K562 (cell line): ENCODE measurements at regions not wholly inside any gene's neighbourhood (a gene's known extent, or its start where the extent isn't known, plus 50 kb on each side); places are given as distances from the start of the nearest gene placed in this dataset.

Experiments
- ATAC-seq: fragments of 200-7000 bp; cut with Tn5 transposase; 3 replicates; pipeline ENCODE4 v1.9.1; 2020; ENCODE audit warnings: moderate library complexity
- BruUV-seq: library from RNA; stranded (reverse); fragments of 400-500 nt; replicated peaks from 2 replicates; lab custom pipeline; 2021; lab: Mats Ljungman, UMichigan
- CTCF ChIA-PET: fragments of 300-600 bp; formaldehyde crosslinking; extraction: SDS; loops from one replicate; lab custom pipeline; 2021; ENCODE audit warnings: low intra/inter-chr PET ratio; lab: Yijun Ruan, JAX
- POLR2A ChIA-PET: fragments of 300-600, 350-650 bp; sonication (Branson Sonifier 250); formaldehyde crosslinking; extraction: SDS; loops from one replicate; lab custom pipeline; 2021; ENCODE audit warnings: antibody characterized with exemption, inconsistent platforms; lab: Yijun Ruan, JAX
- DNase-seq, 4 experiments: peaks; one replicate each; pipeline versions ENCODE4 v3.0.0 to v3.0.0-alpha.2; 2011 to 2018; ENCODE audit warnings: low spot score in 3 of 4, mixed read lengths in 3 of 4; ENCODE audit errors: extremely low read depth in 1 of 4
- FAIRE-seq: peaks from 2 replicates; lab custom pipeline; 2011; peaks lifted over from hg19 to GRCh38; lab: Jason Lieb, UNC
- H2AFZ ChIP-seq: 2 replicates; pipeline ENCODE4 v1.6.0; 2011; ENCODE audit warnings: low read depth, low read length, control low read depth, inconsistent platforms
- H3K27ac ChIP-seq: fragments of 200-600 bp; 3 replicates; pipeline ENCODE4 v1.8.0; 2011; ENCODE audit warnings: low read depth, mild to moderate bottlenecking, control low read depth, inconsistent platforms, low read length, moderate library complexity, mixed read lengths; ENCODE audit errors: extremely low read depth
- H3K27me3 ChIP-seq, 2 experiments: fragments of 300-600 bp in 1 of 2; 2 replicates in 1 of 2; 3 replicates in 1 of 2; pipeline versions ENCODE4 v1.6.0 to v1.8.0; 2011; ENCODE audit warnings: inconsistent platforms in 2 of 2, low read length in 2 of 2, mild to moderate bottlenecking in 1 of 2, mixed read lengths in 1 of 2, moderate library complexity in 1 of 2; ENCODE audit not compliant: control insufficient read depth in 2 of 2, insufficient read depth in 2 of 2
- H3K36me3 ChIP-seq: fragments of 300-600 bp; 3 replicates; pipeline ENCODE4 v1.8.0; 2011; ENCODE audit warnings: mild to moderate bottlenecking, low read length, inconsistent platforms; ENCODE audit not compliant: control insufficient read depth, insufficient read depth
- H3K4me1 ChIP-seq, 2 experiments: fragments of 200-600 bp in 1 of 2; replicated peaks in 1 of 2; 2 replicates in 1 of 2; 3 replicates in 1 of 2; pipeline versions ENCODE4 v1.5.1 to v1.8.0; 2011; ENCODE audit warnings: inconsistent platforms in 2 of 2, low read length in 2 of 2, mild to moderate bottlenecking in 1 of 2, mixed read lengths in 1 of 2, moderate library complexity in 1 of 2; ENCODE audit not compliant: control insufficient read depth in 2 of 2, insufficient read depth in 2 of 2
- H3K4me2 ChIP-seq: 2 replicates; pipeline ENCODE4 v1.6.1; 2011; ENCODE audit warnings: low read length, control low read depth, inconsistent platforms, mixed read lengths; ENCODE audit not compliant: insufficient read depth
- H3K4me3 ChIP-seq: fragments of 200-600 bp; sonication (generic), shearing (Covaris generic); 2 replicates; pipeline ENCODE4 v1.5.1; 2016; ENCODE audit warnings: control low read depth, inconsistent platforms
- H3K79me2 ChIP-seq: fragments of 200-600 bp; 3 replicates; pipeline ENCODE4 v1.8.0; 2011; ENCODE audit warnings: low read length, inconsistent platforms; ENCODE audit not compliant: control insufficient read depth, insufficient read depth
- H3K9ac ChIP-seq, 2 experiments: 2 replicates each; pipeline versions ENCODE4 v1.6.0 to v1.6.1; 2011; ENCODE audit warnings: low read depth in 2 of 2, low read length in 2 of 2, control low read depth in 1 of 2, inconsistent platforms in 1 of 2, mild to moderate bottlenecking in 1 of 2, mixed read lengths in 1 of 2; ENCODE audit not compliant: insufficient read depth in 1 of 2
- H3K9me1 ChIP-seq: one replicate; pipeline ENCODE4 v1.6.0; 2011; ENCODE audit warnings: inconsistent platforms, mild to moderate bottlenecking, low read length, moderate library complexity; ENCODE audit not compliant: control insufficient read depth, insufficient read depth
- H3K9me3 ChIP-seq: replicated peaks from 2 replicates; pipeline ENCODE4 v1.5.1; 2011; ENCODE audit warnings: low read depth, low read length, inconsistent platforms; ENCODE audit not compliant: control insufficient read depth, insufficient read depth
- H4K20me1 ChIP-seq: replicated peaks from 2 replicates; pipeline ENCODE4 v1.6.1; 2011; ENCODE audit warnings: low read length, inconsistent platforms, mixed read lengths; ENCODE audit not compliant: control insufficient read depth, insufficient read depth
- CBX5 ChIP-seq: IDR thresholded peaks from 2 replicates; pipeline ENCODE4 v1.6.1; 2014; ENCODE audit warnings: low read depth, borderline replicate concordance
- EZH2 ChIP-seq: IDR thresholded peaks from 2 replicates; pipeline ENCODE4 v1.6.1; 2012; ENCODE audit warnings: low read depth, mild to moderate bottlenecking, inconsistent platforms, low read length, borderline replicate concordance
- GABPB1 ChIP-seq: sonication (generic); formaldehyde crosslinking; IDR thresholded peaks from 2 replicates; pipeline ENCODE4 v1.8.0; 2022; ENCODE audit warnings: mild to moderate bottlenecking, missing genetic modification reagents
- MECOM ChIP-seq: fragments of 250-450 bp; sonication (Bioruptor Pico); IDR thresholded peaks from 2 replicates; pipeline ENCODE4 v1.8.0; 2022; ENCODE audit warnings: inconsistent platforms
- NFE2L1 ChIP-seq: fragments of 450-650 bp; IDR thresholded peaks from 2 replicates; pipeline ENCODE4 v1.6.1; 2016; ENCODE audit warnings: missing genetic modification characterization, low read depth, mild to moderate bottlenecking, missing compliant biosample characterization, moderate library complexity, borderline replicate concordance
- RBM22 ChIP-seq: fragments of 200-400 bp; formaldehyde crosslinking; IDR thresholded peaks from 2 replicates; pipeline ENCODE4 v1.6.1; 2018; ENCODE audit warnings: low read length, low read depth; ENCODE audit not compliant: poor library complexity, severe bottlenecking
- SIRT6 ChIP-seq: IDR thresholded peaks from one replicate; pipeline ENCODE4 v1.6.1; 2012; ENCODE audit warnings: low read depth, mild to moderate bottlenecking, control low read depth, inconsistent platforms, low read length, moderate library complexity
- ZKSCAN3 ChIP-seq: fragments of 250-450 bp; sonication (Bioruptor Pico); IDR thresholded peaks from 2 replicates; pipeline ENCODE4 v1.4.0; 2020
- WGBS: fragments of 100-300 bp; shearing (Covaris generic); methylation state at CpG from one replicate; pipeline ENCODE4 v1.1.6; 2016; ENCODE audit warnings: low coverage, mixed read lengths; ENCODE audit not compliant: insufficient coverage; ENCODE audit errors: missing lambda C conversion rate; 5-methylcytosine and 5-hydroxymethylcytosine counted together
- in situ Hi-C: fragments of 300-500 bp; cut with MboI; formaldehyde crosslinking; loops from 4 replicates; pipeline ENCODE4 v1.15.0; 2018; ENCODE audit warnings: inconsistent platforms, mixed read lengths
- intact Hi-C: fragments of 100-400 bp; cut with micrococcal nuclease; formaldehyde crosslinking; loops from 2 replicates; pipeline ENCODE4 v1.14.2; 2022
- TF ChIP-seq, protein P1 (sequence below): fragments of 250-450 bp; sonication (Bioruptor Pico); IDR thresholded peaks from 2 replicates; pipeline ENCODE4 v1.8.0; 2021; ENCODE audit warnings: borderline replicate concordance, mild to moderate bottlenecking, moderate library complexity; ENCODE audit not compliant: poor library complexity, severe bottlenecking

DNA sequence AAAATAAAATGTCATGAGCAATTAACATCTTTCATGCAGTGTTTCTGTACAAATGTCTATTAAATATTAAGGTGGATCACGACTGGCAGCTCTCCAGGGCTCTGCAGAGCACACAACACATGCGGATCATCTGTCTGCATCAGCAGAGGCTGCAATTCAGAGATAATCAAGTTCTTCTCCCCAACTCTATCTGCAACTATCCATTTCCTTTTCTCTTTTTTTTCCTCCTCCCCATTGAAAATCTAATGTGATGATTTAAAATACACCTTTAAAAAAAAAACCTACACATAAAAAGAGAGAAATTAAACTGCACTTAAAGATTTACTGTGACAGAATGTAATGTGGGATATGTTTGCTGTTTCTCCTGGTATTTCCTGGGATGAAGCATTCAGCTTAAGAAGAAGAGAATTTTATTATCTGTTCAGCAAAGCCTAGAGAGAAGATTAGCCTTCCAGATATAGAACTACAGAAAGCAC is 352.6 kb upstream of the CCDC54 start (continued):
- no peak for TF ChIP-seq RBM22

DNA sequence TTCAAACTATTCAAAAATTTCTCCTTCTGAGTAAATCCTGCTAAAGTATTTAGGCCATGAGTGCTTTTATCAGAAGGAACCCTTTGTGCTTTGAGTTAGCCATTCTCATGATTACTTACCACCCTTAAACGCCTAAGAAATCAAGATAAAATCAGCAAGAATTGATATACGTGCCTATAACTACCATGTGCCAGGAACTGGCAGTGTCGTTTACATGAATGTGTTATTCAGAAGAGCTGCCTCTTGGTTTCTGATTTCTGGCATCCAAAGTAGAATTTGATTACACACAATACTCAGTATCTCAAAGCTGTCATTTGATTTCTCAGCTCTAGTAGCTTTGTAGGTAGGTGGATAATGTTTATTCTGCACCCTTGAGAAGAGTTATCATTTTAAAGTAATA is 351.3 kb upstream of the CCDC54 start:
- TF ChIP-seq CBX5 (no peak), NFE2L1 (tag) (no peak), EZH2 (no peak), GABPB1 (no peak), ZKSCAN3 (CRISPR knock-in tag) (no peak), SIRT6 (no peak), MECOM (CRISPR knock-in tag) (no peak)
- TF ChIP-seq, protein P1, sequence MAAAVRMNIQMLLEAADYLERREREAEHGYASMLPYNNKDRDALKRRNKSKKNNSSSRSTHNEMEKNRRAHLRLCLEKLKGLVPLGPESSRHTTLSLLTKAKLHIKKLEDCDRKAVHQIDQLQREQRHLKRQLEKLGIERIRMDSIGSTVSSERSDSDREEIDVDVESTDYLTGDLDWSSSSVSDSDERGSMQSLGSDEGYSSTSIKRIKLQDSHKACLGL (CRISPR knock-in tag): no peak
- DNase-seq: no peak
- Histone ChIP-seq H3K9me3 (no peaks in the 10 kb centered on the region), H3K4me2 (no peak overlapping the region), H3K9ac (no peak overlapping the region), H3K27me3 (no peaks in the 10 kb centered on the region), H2AFZ (no peak overlapping the region), H3K27ac (no peak overlapping the region), H3K79me2 (no peaks in the 10 kb centered on the region), H3K36me3 (no peaks in the 10 kb centered on the region), H3K4me3 (no peak overlapping the region), H3K9me1 (no peaks in the 10 kb centered on the region), H3K4me1 (no peaks in the 10 kb centered on the region), H4K20me1 (no peaks in the 10 kb centered on the region)
- ATAC-seq: no peak
- ChIA-PET POLR2A (no interaction called here), CTCF (no interaction called here)
- FAIRE-seq: no peak
- BruUV-seq: no TSS peak
- WGBS: 7% methylated on average over 3 of the region's 3 CpGs
- intact Hi-C loops: no loop called here
- in situ Hi-C loops: no loop called here
